ENCODE measurements at regions not wholly inside any gene's neighbourhood (a gene's known extent, or its start where the extent isn't known, plus 50 kb on each side); places are given as distances from the start of the nearest gene placed in this dataset.

GRCh38 chr2:40625849-40626248 lies 174.0 kb upstream of the SLC8A1 start:
- TF ChIP-seq EZH2 (IDR thresholded peaks at IDR 0.05; ENCODE audit: borderline replicate concordance, low read length) = no peak
- TF ChIP-seq, protein P1, sequence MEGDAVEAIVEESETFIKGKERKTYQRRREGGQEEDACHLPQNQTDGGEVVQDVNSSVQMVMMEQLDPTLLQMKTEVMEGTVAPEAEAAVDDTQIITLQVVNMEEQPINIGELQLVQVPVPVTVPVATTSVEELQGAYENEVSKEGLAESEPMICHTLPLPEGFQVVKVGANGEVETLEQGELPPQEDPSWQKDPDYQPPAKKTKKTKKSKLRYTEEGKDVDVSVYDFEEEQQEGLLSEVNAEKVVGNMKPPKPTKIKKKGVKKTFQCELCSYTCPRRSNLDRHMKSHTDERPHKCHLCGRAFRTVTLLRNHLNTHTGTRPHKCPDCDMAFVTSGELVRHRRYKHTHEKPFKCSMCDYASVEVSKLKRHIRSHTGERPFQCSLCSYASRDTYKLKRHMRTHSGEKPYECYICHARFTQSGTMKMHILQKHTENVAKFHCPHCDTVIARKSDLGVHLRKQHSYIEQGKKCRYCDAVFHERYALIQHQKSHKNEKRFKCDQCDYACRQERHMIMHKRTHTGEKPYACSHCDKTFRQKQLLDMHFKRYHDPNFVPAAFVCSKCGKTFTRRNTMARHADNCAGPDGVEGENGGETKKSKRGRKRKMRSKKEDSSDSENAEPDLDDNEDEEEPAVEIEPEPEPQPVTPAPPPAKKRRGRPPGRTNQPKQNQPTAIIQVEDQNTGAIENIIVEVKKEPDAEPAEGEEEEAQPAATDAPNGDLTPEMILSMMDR (conservative IDR thresholded peaks at IDR 0.05 in 1 of 2, IDR thresholded peaks at IDR 0.05 in 1 of 2; ENCODE audit: extremely low read depth in 1 of 2, insufficient read depth in 1 of 2, low read depth in 1 of 2, low read length in 2 of 2) = no peak

All from mammary epithelial cell (primary cell).